Globus pallidus (tissue), 1 donor: ENCODE measurements at regions not wholly inside any gene's neighbourhood (a gene's known extent, or its start where the extent isn't known, plus 50 kb on each side); places are given as distances from the start of the nearest gene placed in this dataset.
"Not testable (repeated sequence)": the region's sequence is repeated elsewhere in the genome, so short reads cannot be mapped to it uniquely, and the experiment has no call there.

Source experiments
- DNase-seq: peaks from one replicate; pipeline ENCODE4 v3.0.0-alpha.2; 2015; ENCODE audit warnings: low spot score

GRCh38 chr5:99061299-99061698, 132.5 kb upstream of the CHD1 start:
- no peak for DNase-seq

- peak; percentile 42 for DNase-seq
These were observed 131.8 kb upstream of the CHD1 start for GRCh38 chr5:99060306-99061261.

- DNase-seq: no peak
These were observed 130.9 kb upstream of the CHD1 start for GRCh38 chr5:99059685-99060084.

- no peak for DNase-seq
These were observed 129.7 kb upstream of the CHD1 start for GRCh38 chr5:99058466-99058865.

GRCh38 chr5:99054972-99055371, 126.2 kb upstream of the CHD1 start:
- no peak for DNase-seq

GRCh38 chr5:99045871-99046270, 117.1 kb upstream of the CHD1 start:
- no peak for DNase-seq

GRCh38 chr5:99043257-99043656, 114.5 kb upstream of the CHD1 start:
- DNase-seq: not testable (repeated sequence)

GRCh38 chr5:99037668-99038067, 108.9 kb upstream of the CHD1 start:
- DNase-seq: no peak

GRCh38 chr5:99035942-99036341, 107.1 kb upstream of the CHD1 start:
- DNase-seq: no peak

GRCh38 chr5:99034336-99034735, 105.5 kb upstream of the CHD1 start:
- DNase-seq: no peak

GRCh38 chr5:99033014-99033900, 104.5 kb upstream of the CHD1 start:
- DNase-seq: peak; percentile 12

- peak; percentile 80 for DNase-seq
These were observed 103.6 kb upstream of the CHD1 start for GRCh38 chr5:99032234-99033013.

GRCh38 chr5:99030906-99031440, 102.2 kb upstream of the CHD1 start:
- no peak for DNase-seq

GRCh38 chr5:99029172-99029571, 100.4 kb upstream of the CHD1 start:
- DNase-seq: no peak

- DNase-seq: not testable (repeated sequence)
These were observed 99.4 kb upstream of the CHD1 start for GRCh38 chr5:99028170-99028569.

GRCh38 chr5:99025298-99026045, 96.7 kb upstream of the CHD1 start:
- DNase-seq: no peak

GRCh38 chr5:99023330-99023729, 94.5 kb upstream of the CHD1 start:
- no peak for DNase-seq

- no peak for DNase-seq
These were observed 93.4 kb upstream of the CHD1 start for GRCh38 chr5:99022250-99022649.

GRCh38 chr5:99020698-99021048, 91.9 kb upstream of the CHD1 start:
- DNase-seq: no peak

- DNase-seq: no peak
These were observed 91.2 kb upstream of the CHD1 start for GRCh38 chr5:99019812-99020697.
